Karpas-422 (cell line): ENCODE measurements at regions not wholly inside any gene's neighbourhood (a gene's known extent, or its start where the extent isn't known, plus 50 kb on each side); places are given as distances from the start of the nearest gene placed in this dataset.

Experiments used
- DNase-seq: peaks from one replicate; pipeline ENCODE4 v3.0.0-alpha.2; 2015
- H2AFZ ChIP-seq: fragments of 200-600 bp; sonication (generic); 2 replicates; pipeline ENCODE4 v1.6.1; 2014; ENCODE audit warnings: antibody characterized with exemption, low read length, mixed read lengths
- H3K27ac ChIP-seq: fragments of 200-600 bp; sonication (generic); 2 replicates; pipeline ENCODE4 v1.5.1; 2014; ENCODE audit warnings: mild to moderate bottlenecking, low read length, moderate library complexity
- H3K27me3 ChIP-seq: fragments of 200-600 bp; sonication (generic); 2 replicates; pipeline ENCODE4 v1.6.1; 2014; ENCODE audit warnings: low read length, mixed read lengths
- H3K36me3 ChIP-seq: fragments of 200-600 bp; sonication (generic); 2 replicates; pipeline ENCODE4 v1.6.1; 2014; ENCODE audit warnings: low read length, mixed read lengths; ENCODE audit not compliant: insufficient read depth
- H3K4me1 ChIP-seq: fragments of 200-600 bp; sonication (generic); 2 replicates; pipeline ENCODE4 v1.6.1; 2014; ENCODE audit warnings: mild to moderate bottlenecking, low read length, mixed read lengths
- H3K4me2 ChIP-seq: fragments of 200-600 bp; sonication (generic); 2 replicates; pipeline ENCODE4 v1.6.1; 2014; ENCODE audit warnings: low read length, low read depth, mild to moderate bottlenecking; ENCODE audit not compliant: poor library complexity, severe bottlenecking
- H3K4me3 ChIP-seq: fragments of 200-600 bp; sonication (generic); 2 replicates; pipeline ENCODE4 v1.5.1; 2014; ENCODE audit warnings: mild to moderate bottlenecking, antibody characterized with exemption, low read length, mixed read lengths
- H3K79me2 ChIP-seq: fragments of 200-600 bp; sonication (generic); 2 replicates; pipeline ENCODE4 v1.6.1; 2014; ENCODE audit warnings: mild to moderate bottlenecking, low read length, mixed read lengths
- H3K9ac ChIP-seq: fragments of 200-600 bp; sonication (generic); 2 replicates; pipeline ENCODE4 v1.6.0; 2014; ENCODE audit warnings: low read length
- H3K9me2 ChIP-seq: fragments of 200-600 bp; sonication (generic), shearing (Covaris generic); replicated peaks from 2 replicates; pipeline ENCODE4 v1.6.0; 2014; ENCODE audit warnings: mild to moderate bottlenecking, low read length, moderate library complexity; ENCODE audit not compliant: insufficient read depth
- H3K9me3 ChIP-seq: fragments of 300-700, 200-600 bp; sonication (generic); 2 replicates; pipeline ENCODE4 v1.6.1; 2014; ENCODE audit warnings: low read length, mixed read lengths
- H4K20me1 ChIP-seq: fragments of 200-600 bp; sonication (generic); 2 replicates; pipeline ENCODE4 v1.6.1; 2014; ENCODE audit warnings: mild to moderate bottlenecking, antibody characterized with exemption, low read length, low read depth; ENCODE audit not compliant: insufficient read depth

DNA sequence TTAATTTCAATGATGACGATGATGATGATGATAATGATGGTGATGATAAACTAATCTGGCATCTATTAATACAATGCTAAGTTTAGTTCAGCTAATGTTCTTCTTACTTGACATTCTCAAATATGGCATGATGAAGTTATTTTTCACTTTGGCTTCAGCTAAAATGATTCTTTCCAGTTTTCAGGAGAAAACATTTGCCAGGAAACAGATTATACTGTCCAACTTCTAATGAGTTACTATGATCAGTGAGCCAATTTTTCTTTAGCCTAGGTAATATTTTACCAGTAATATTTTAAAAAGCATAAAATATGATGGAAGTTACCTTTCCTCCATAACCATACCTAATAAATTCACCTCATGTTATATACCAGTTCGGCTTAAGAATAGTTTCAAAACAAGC, 245.7 kb upstream of the CSNK1A1L start:
- H3K4me1 ChIP-seq = no peaks in the 10 kb centered on the region
- H3K36me3 ChIP-seq = no peaks in the 10 kb centered on the region
- no peaks in the 10 kb centered on the region for H4K20me1 ChIP-seq
- H3K4me2 ChIP-seq = no peak overlapping the region
- H3K9me3 ChIP-seq = no peaks in the 10 kb centered on the region
- no peak overlapping the region for H3K4me3 ChIP-seq
- no peaks in the 10 kb centered on the region for H3K9me2 ChIP-seq
- no peak overlapping the region for H2AFZ ChIP-seq
- H3K9ac ChIP-seq = no peak overlapping the region
- no peak overlapping the region for H3K27ac ChIP-seq
- no peaks in the 10 kb centered on the region for H3K27me3 ChIP-seq
- H3K79me2 ChIP-seq = no peaks in the 10 kb centered on the region
- DNase-seq = no peak

DNA sequence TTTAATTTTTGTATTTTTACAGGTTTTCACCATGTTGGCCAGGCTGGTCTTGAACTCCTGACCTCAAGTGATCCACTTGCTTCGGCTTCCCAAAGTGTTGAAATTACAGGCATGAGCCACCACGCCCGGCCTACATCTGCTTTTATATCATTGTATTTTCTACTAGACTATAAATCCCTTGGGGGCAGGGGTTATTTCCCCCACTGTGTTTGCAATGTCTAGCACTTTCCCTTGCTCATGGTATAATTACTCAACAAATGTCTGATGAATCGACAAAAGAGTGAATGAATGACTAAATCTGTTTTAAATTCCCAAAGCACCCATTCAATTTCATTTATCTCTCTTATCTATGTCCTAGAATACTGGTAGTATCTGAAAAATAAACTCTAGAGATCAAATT, 244.5 kb upstream of the CSNK1A1L start:
- no peak overlapping the region for H3K4me2 ChIP-seq
- DNase-seq = no peak
- no peaks in the 10 kb centered on the region for H3K9me2 ChIP-seq
- H2AFZ ChIP-seq = no peak overlapping the region
- H3K27me3 ChIP-seq = no peaks in the 10 kb centered on the region
- no peak overlapping the region for H3K27ac ChIP-seq
- H3K9ac ChIP-seq = no peak overlapping the region
- H3K79me2 ChIP-seq = no peaks in the 10 kb centered on the region
- no peaks in the 10 kb centered on the region for H3K9me3 ChIP-seq
- H4K20me1 ChIP-seq = no peaks in the 10 kb centered on the region
- no peaks in the 10 kb centered on the region for H3K36me3 ChIP-seq
- H3K4me3 ChIP-seq = no peak overlapping the region
- no peaks in the 10 kb centered on the region for H3K4me1 ChIP-seq

DNA sequence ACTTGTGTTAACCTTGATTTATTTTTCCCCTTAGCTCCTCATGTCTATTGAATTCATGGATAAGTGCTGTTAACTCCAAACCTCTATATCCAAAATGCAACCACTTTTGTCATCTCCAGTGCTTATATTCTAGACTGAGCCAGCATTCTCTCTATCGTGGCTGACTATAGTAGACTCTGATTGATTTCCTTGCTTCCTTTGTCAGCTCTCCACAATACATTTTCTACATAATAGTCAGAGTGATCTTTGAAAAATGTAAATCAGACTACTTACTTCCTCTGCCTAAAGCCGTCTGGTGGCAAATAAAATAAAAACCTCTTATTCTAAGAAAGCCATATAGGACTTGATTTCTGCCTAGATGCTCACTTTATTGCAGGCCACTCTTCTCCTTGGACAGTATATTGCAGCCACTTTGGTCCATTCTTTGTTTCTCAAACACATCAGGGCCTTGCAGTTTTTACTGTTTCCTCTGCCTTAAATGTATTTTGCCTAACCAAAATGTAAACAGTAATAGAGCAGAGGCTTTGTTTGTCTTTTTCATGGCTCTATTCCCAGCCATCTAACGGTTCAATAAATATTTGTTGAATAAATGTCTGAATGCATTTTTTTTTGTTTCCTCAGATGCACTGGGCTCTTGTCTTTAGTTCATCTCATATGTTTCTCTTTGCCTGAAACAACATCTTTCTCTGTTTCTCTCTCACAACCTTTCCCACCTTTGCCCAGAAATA, 243.6 kb upstream of the CSNK1A1L start:
- no peaks in the 10 kb centered on the region for H3K27me3 ChIP-seq
- H3K4me1 ChIP-seq = no peaks in the 10 kb centered on the region
- H3K79me2 ChIP-seq = no peaks in the 10 kb centered on the region
- no peak overlapping the region for H3K4me3 ChIP-seq
- no peak overlapping the region for H3K27ac ChIP-seq
- H4K20me1 ChIP-seq = no peaks in the 10 kb centered on the region
- H2AFZ ChIP-seq = no peak overlapping the region
- H3K4me2 ChIP-seq = no peak overlapping the region
- H3K36me3 ChIP-seq = no peaks in the 10 kb centered on the region
- no peak overlapping the region for H3K9ac ChIP-seq
- no peaks in the 10 kb centered on the region for H3K9me2 ChIP-seq
- H3K9me3 ChIP-seq = no peaks in the 10 kb centered on the region
- no peak for DNase-seq

DNA sequence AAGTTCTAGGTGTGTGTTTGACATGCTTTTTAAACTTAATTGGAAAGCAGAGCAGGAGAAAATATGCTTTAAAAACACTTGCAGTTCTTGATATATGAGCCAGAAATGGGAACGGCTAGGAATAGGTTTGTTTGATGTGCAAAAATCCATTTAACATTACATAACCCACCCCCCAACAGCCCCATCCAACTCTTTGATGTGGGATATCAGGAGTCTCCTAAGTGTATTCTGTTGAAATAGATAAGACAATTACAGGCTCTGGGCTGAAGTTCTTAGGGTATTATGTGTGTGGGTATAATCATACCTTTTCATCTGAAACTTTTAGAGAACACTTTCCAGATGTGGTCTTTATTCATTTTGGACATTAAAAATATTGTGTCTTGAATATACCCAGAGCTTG, 240.4 kb upstream of the CSNK1A1L start:
- Histone ChIP-seq H3K27ac (no peak overlapping the region), H3K4me1 (no peaks in the 10 kb centered on the region), H3K9me2 (no peaks in the 10 kb centered on the region), H3K27me3 (no peaks in the 10 kb centered on the region), H3K9me3 (no peaks in the 10 kb centered on the region), H3K36me3 (no peaks in the 10 kb centered on the region), H3K79me2 (no peaks in the 10 kb centered on the region), H2AFZ (no peak overlapping the region), H4K20me1 (no peaks in the 10 kb centered on the region), H3K4me3 (no peak overlapping the region), H3K9ac (no peak overlapping the region), H3K4me2 (no peak overlapping the region)
- no peak for DNase-seq

DNA sequence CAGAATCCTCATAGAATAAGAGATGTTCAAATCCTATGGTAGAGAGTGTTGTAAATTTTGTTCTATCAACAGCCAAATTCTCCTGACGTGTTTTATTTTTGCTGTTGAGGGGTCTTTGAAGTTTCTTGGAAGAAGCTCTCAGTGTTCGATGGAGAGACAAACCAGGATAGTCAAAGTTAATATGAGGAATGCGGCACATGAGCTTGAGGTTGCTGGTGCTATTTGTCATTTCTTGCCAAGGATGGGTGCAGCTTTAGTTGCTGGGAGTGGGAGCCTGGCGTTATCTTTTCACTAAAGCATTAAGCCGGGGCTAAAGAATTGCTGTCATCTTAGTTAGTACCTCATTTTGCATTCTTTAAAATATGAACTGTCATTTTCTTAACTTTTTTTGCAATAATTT, 239.9 kb upstream of the CSNK1A1L start:
- no peaks in the 10 kb centered on the region for H3K36me3 ChIP-seq
- no peak overlapping the region for H3K9ac ChIP-seq
- no peaks in the 10 kb centered on the region for H3K27me3 ChIP-seq
- no peaks in the 10 kb centered on the region for H3K79me2 ChIP-seq
- no peaks in the 10 kb centered on the region for H3K9me2 ChIP-seq
- no peak overlapping the region for H3K27ac ChIP-seq
- H4K20me1 ChIP-seq = no peaks in the 10 kb centered on the region
- no peaks in the 10 kb centered on the region for H3K4me1 ChIP-seq
- H3K9me3 ChIP-seq = no peaks in the 10 kb centered on the region
- no peak overlapping the region for H3K4me2 ChIP-seq
- no peak overlapping the region for H3K4me3 ChIP-seq
- H2AFZ ChIP-seq = no peak overlapping the region
- no peak for DNase-seq

DNA sequence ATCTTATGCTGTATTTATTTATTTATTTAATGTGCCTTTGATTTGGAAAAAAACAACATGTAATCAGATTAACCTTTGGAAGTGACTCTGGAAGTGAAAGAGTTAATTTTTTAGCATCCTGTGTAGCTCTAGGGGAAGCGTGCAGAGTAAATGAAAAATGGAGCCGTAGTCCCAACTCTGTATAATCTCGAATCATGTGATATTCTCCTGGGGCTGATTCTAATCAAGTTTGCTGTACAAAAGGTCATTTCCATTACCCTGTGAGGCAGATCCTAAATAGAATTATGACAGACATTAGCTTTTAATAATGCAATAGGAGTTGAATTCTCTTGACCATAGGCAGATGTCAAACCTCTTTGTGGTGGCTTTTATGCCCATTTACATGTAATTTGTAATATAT, 238.6 kb upstream of the CSNK1A1L start:
- H3K27ac ChIP-seq = no peak overlapping the region
- no peaks in the 10 kb centered on the region for H3K79me2 ChIP-seq
- no peak overlapping the region for H3K9ac ChIP-seq
- no peaks in the 10 kb centered on the region for H3K9me2 ChIP-seq
- H3K9me3 ChIP-seq = no peaks in the 10 kb centered on the region
- DNase-seq = no peak
- no peaks in the 10 kb centered on the region for H3K4me1 ChIP-seq
- no peaks in the 10 kb centered on the region for H4K20me1 ChIP-seq
- no peaks in the 10 kb centered on the region for H3K36me3 ChIP-seq
- no peak overlapping the region for H3K4me3 ChIP-seq
- H3K27me3 ChIP-seq = no peaks in the 10 kb centered on the region
- H3K4me2 ChIP-seq = no peak overlapping the region
- H2AFZ ChIP-seq = no peak overlapping the region

DNA sequence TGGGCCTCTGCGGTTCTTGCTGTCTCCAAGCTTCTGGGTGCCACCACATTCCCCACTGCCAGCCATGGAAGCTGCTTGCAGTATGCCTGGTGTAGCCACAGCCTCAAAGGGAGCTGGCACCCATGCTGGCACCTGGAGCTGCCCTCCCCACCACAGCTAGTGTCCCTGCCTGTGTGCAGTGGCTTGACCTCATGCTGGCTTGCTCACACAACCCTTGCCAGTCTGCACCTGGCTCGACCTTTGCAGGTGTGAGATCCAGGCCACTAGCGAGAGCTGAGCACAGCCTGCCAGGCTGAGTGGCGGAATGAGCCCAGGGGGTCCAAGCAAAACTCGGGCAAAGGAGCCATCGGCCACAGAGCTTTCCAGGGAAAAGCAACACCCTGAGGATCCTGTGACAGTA, 236.7 kb upstream of the CSNK1A1L start:
- DNase-seq = no peak
- Histone ChIP-seq H2AFZ (no peak overlapping the region), H3K4me3 (no peak overlapping the region), H3K9me2 (no peaks in the 10 kb centered on the region), H3K36me3 (no peaks in the 10 kb centered on the region), H3K4me2 (no peak overlapping the region), H3K9ac (no peak overlapping the region), H3K4me1 (no peaks in the 10 kb centered on the region), H3K27ac (no peak overlapping the region), H3K9me3 (no peaks in the 10 kb centered on the region), H3K79me2 (no peaks in the 10 kb centered on the region), H4K20me1 (no peaks in the 10 kb centered on the region), H3K27me3 (no peaks in the 10 kb centered on the region)

DNA sequence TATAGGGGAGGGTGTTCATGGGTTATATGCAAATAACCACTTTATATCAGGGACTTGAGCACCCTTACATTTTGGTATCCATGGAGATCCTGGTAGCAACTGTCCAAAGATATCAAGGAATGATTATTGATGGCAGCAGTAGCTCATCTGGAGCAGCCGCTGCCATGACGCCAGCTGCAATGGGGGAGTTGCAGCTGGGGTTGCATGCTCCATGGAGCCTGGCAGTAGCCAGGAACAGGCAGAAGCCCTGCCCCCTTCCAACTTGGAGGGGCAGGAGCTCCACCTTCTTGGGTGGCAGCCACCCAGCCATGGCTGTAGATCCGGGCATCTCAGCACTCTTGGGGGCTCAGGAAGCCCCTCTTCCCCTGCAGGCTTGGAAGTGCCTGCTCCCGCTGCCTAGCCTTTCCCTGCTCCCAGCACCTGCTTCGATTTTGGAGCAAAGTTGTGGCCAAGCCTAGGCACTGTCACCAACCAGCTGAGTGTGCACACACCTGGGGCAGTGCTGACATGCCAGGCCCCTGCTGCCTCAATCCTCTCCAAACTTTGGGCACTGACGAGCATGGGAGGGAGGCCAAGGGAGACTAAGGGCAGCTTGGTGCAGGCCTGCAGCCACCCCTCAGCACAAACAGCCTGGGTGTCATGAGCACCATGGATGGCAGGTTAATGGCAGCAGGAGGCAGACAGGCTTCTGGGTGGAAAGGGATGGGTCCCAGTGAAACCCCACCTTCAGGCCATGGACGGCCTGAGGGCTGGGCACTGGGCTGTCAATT, 235.6 kb upstream of the CSNK1A1L start:
- Histone ChIP-seq H3K9me2 (no peaks in the 10 kb centered on the region), H3K27ac (no peak overlapping the region), H3K4me3 (no peak overlapping the region), H2AFZ (no peak overlapping the region), H3K79me2 (no peaks in the 10 kb centered on the region), H3K9me3 (no peaks in the 10 kb centered on the region), H3K9ac (no peak overlapping the region), H3K4me2 (no peak overlapping the region), H3K36me3 (no peaks in the 10 kb centered on the region), H3K4me1 (no peaks in the 10 kb centered on the region), H3K27me3 (no peaks in the 10 kb centered on the region), H4K20me1 (no peaks in the 10 kb centered on the region)
- DNase-seq = no peak
